H9 (cell line): ENCODE measurements at regions not wholly inside any gene's neighbourhood (a gene's known extent, or its start where the extent isn't known, plus 50 kb on each side); places are given as distances from the start of the nearest gene placed in this dataset.

Experiments used
- DNase-seq: peaks from one replicate; pipeline ENCODE4 v3.0.0-alpha.2; 2017
- H2AFZ ChIP-seq: one replicate; pipeline ENCODE4 v1.6.1; 2013; ENCODE audit warnings: mild to moderate bottlenecking, low read length, control low read depth, moderate library complexity
- H2AK5ac ChIP-seq: 2 replicates; pipeline ENCODE4 v1.6.1; 2013; ENCODE audit warnings: low read length, control low read depth, mixed read lengths; ENCODE audit not compliant: insufficient read length
- H2BK120ac ChIP-seq: one replicate; pipeline ENCODE4 v1.6.1; 2013; ENCODE audit warnings: low read depth, mild to moderate bottlenecking, low read length, control low read depth, inconsistent platforms; ENCODE audit not compliant: poor library complexity, severe bottlenecking
- H2BK12ac ChIP-seq: 2 replicates; pipeline ENCODE4 v1.6.1; 2013; ENCODE audit warnings: low read length, control low read depth, mixed read lengths, low read depth; ENCODE audit not compliant: insufficient read length
- H2BK15ac ChIP-seq: 2 replicates; pipeline ENCODE4 v1.6.1; 2013; ENCODE audit warnings: low read depth, low read length, control low read depth
- H2BK20ac ChIP-seq: one replicate; pipeline ENCODE4 v1.6.1; 2013; ENCODE audit warnings: low read depth, mild to moderate bottlenecking, low read length, control low read depth, inconsistent platforms; ENCODE audit not compliant: poor library complexity, severe bottlenecking
- H2BK5ac ChIP-seq: 2 replicates; pipeline ENCODE4 v1.6.1; 2013; ENCODE audit warnings: low read length, control low read depth, mixed read lengths; ENCODE audit not compliant: insufficient read length
- H3K14ac ChIP-seq: 2 replicates; pipeline ENCODE4 v1.6.1; 2013; ENCODE audit warnings: low read length, control low read depth; ENCODE audit not compliant: insufficient read depth
- H3K18ac ChIP-seq: 2 replicates; pipeline ENCODE4 v1.6.1; 2013; ENCODE audit warnings: low read depth, mild to moderate bottlenecking, mixed read lengths, low read length, control low read depth; ENCODE audit not compliant: insufficient read length
- H3K23ac ChIP-seq: 2 replicates; pipeline ENCODE4 v1.6.1; 2013; ENCODE audit warnings: low read length, control low read depth, mixed read lengths, low read depth; ENCODE audit not compliant: insufficient read length
- H3K23me2 ChIP-seq: 2 replicates; pipeline ENCODE4 v1.6.1; 2013; ENCODE audit warnings: low read depth, mild to moderate bottlenecking, mixed read lengths, low read length, control low read depth; ENCODE audit not compliant: insufficient read length, poor library complexity, severe bottlenecking
- H3K27ac ChIP-seq: 2 replicates; pipeline ENCODE4 v1.5.1; 2013; ENCODE audit warnings: low read length, control low read depth, mixed read lengths, low read depth; ENCODE audit not compliant: insufficient read length
- H3K27me3 ChIP-seq: 2 replicates; pipeline ENCODE4 v1.6.1; 2013; ENCODE audit warnings: low read length, control low read depth, inconsistent platforms; ENCODE audit not compliant: insufficient read depth
- H3K4ac ChIP-seq: 2 replicates; pipeline ENCODE4 v1.6.1; 2013; ENCODE audit warnings: low read depth, mild to moderate bottlenecking, control low read depth, inconsistent platforms, low read length, moderate library complexity
- H3K4me1 ChIP-seq: 2 replicates; pipeline ENCODE4 v1.6.1; 2013; ENCODE audit warnings: low read length, control low read depth, inconsistent platforms; ENCODE audit not compliant: insufficient read depth
- H3K4me2 ChIP-seq: 2 replicates; pipeline ENCODE4 v1.6.1; 2013; ENCODE audit warnings: low read length, control low read depth, mixed read lengths; ENCODE audit not compliant: insufficient read length, insufficient read depth
- H3K56ac ChIP-seq: 2 replicates; pipeline ENCODE4 v1.6.1; 2013; ENCODE audit warnings: low read depth, mild to moderate bottlenecking, mixed read lengths, low read length, control low read depth; ENCODE audit not compliant: insufficient read length
- H3K79me1 ChIP-seq: 2 replicates; pipeline ENCODE4 v1.6.1; 2013; ENCODE audit warnings: low read depth, mild to moderate bottlenecking, moderate library complexity, low read length, control low read depth, inconsistent platforms; ENCODE audit not compliant: insufficient read depth, poor library complexity, severe bottlenecking
- H3K79me2 ChIP-seq: 2 replicates; pipeline ENCODE4 v1.6.1; 2013; ENCODE audit warnings: low read length, control low read depth, inconsistent platforms; ENCODE audit not compliant: insufficient read depth
- H3K9ac ChIP-seq: 2 replicates; pipeline ENCODE4 v1.6.1; 2013; ENCODE audit warnings: low read length, control low read depth, mixed read lengths; ENCODE audit not compliant: insufficient read length; ENCODE audit errors: extremely low read depth
- H3K9me3 ChIP-seq: one replicate; pipeline ENCODE4 v1.6.1; 2013; ENCODE audit warnings: low read depth, low read length, inconsistent platforms; ENCODE audit not compliant: control insufficient read depth
- H3T11ph ChIP-seq: one replicate; pipeline ENCODE4 v1.6.1; 2013; ENCODE audit warnings: mild to moderate bottlenecking, low read length, control low read depth, inconsistent platforms
- H4K20me1 ChIP-seq: one replicate; pipeline ENCODE4 v1.6.1; 2013; ENCODE audit not compliant: control insufficient read depth, insufficient read length, insufficient read depth
- H4K5ac ChIP-seq: 2 replicates; pipeline ENCODE4 v1.6.1; 2013; ENCODE audit warnings: low read depth, mild to moderate bottlenecking, mixed read lengths, low read length, control low read depth; ENCODE audit not compliant: insufficient read length
- H4K8ac ChIP-seq: replicated peaks from 2 replicates; pipeline ENCODE4 v1.6.1; 2013; ENCODE audit warnings: low read length, control low read depth, mixed read lengths, low read depth; ENCODE audit not compliant: insufficient read length
- H4K91ac ChIP-seq: 2 replicates; pipeline ENCODE4 v1.6.1; 2013; ENCODE audit warnings: low read depth, mild to moderate bottlenecking, moderate library complexity, mixed read lengths, low read length, control low read depth; ENCODE audit not compliant: insufficient read length
- H3K27ac Mint-ChIP-seq, 3 experiments: 2 replicates in 2 of 3; 3 replicates in 1 of 3; pipeline ENCODE4 v1.8.0; 2020 to 2021; ENCODE audit warnings: mixed read lengths in 3 of 3, mild to moderate bottlenecking in 1 of 3, moderate library complexity in 1 of 3
- H3K27me3 Mint-ChIP-seq: 2 replicates; pipeline ENCODE4 v1.8.0; 2021; ENCODE audit warnings: low read depth, mild to moderate bottlenecking, moderate library complexity, mixed read lengths
- H3K36me3 Mint-ChIP-seq, 3 experiments: 2 replicates in 2 of 3; 3 replicates in 1 of 3; pipeline ENCODE4 v1.8.0; 2020 to 2021; ENCODE audit warnings: low read depth in 3 of 3, mixed read lengths in 3 of 3; ENCODE audit not compliant: insufficient read depth in 1 of 3
- H3K4me1 Mint-ChIP-seq, 2 experiments: 2 replicates each; pipeline ENCODE4 v1.8.0; 2020; ENCODE audit warnings: mixed read lengths in 2 of 2
- H3K4me3 Mint-ChIP-seq, 2 experiments: 2 replicates in 1 of 2; 3 replicates in 1 of 2; pipeline ENCODE4 v1.8.0; 2020 to 2021; ENCODE audit warnings: mild to moderate bottlenecking in 2 of 2, mixed read lengths in 2 of 2, moderate library complexity in 1 of 2
- H3K9me3 Mint-ChIP-seq, 2 experiments: 2 replicates in 1 of 2; 3 replicates in 1 of 2; pipeline ENCODE4 v1.8.0; 2020; ENCODE audit warnings: mild to moderate bottlenecking in 2 of 2, mixed read lengths in 2 of 2, moderate library complexity in 1 of 2
- CTCF ChIP-seq: fragments of 200-600 bp; sonication (generic); conservative IDR thresholded peaks from 3 replicates; pipeline ENCODE4 v1.8.0; 2021; ENCODE audit warnings: antibody characterized with exemption, mild to moderate bottlenecking
- WGBS: extraction: QIAGEN DNeasy Blood & Tissue Kit; methylation state at CpG from one replicate; pipeline ENCODE4 v1.1.7; 2013; ENCODE audit warnings: missing lambda C conversion rate, low lambda C conversion rate, mixed read lengths; ENCODE audit not compliant: insufficient read length; ENCODE audit errors: extremely low coverage; 5-methylcytosine and 5-hydroxymethylcytosine counted together

GRCh38 chr12:114740448-114740847 lies 56.5 kb upstream of the TBX3 start:
- Histone ChIP-seq H2BK120ac (no peak overlapping the region), H3K14ac (no peak overlapping the region), H3K18ac (no peak overlapping the region), H3K27me3 (peaks cover 15% of the 10 kb centered on the region; the same call in 1 of the 2 replicates), H3K23me2 (peaks cover 3% of the 10 kb centered on the region), H2AK5ac (no peak overlapping the region), H2BK15ac (no peak overlapping the region), H4K8ac (no peak overlapping the region), H3K4ac (no peak overlapping the region), H3K27ac (no peak overlapping the region), H3K4me1 (no peaks in the 10 kb centered on the region; the same call in 1 of the 2 replicates), H3T11ph (no peak overlapping the region), H3K79me1 (no peaks in the 10 kb centered on the region), H4K5ac (no peak overlapping the region), H4K91ac (no peak overlapping the region), H3K9ac (no peak overlapping the region), H3K4me2 (no peak overlapping the region), H3K56ac (no peak overlapping the region), H2BK20ac (no peak overlapping the region), H3K9me3 (no peaks in the 10 kb centered on the region), H4K20me1 (no peaks in the 10 kb centered on the region), H2AFZ (no peak overlapping the region), H3K79me2 (no peaks in the 10 kb centered on the region), H2BK12ac (no peak overlapping the region), H3K23ac (no peak overlapping the region), H2BK5ac (no peak overlapping the region)
- TF ChIP-seq CTCF = no peak
- no CpG with 5 or more reads among the region's 7 CpGs for WGBS
- Mint-ChIP-seq H3K27me3 (peaks cover 15% of the 10 kb centered on the region), H3K4me1 (peaks cover 2 to 14% of the 10 kb centered on the region in 2 experiments; a peak in 1 of 4 replicates), H3K36me3 (peaks cover 0 to 5% (median 0%) of the 10 kb centered on the region in 3 experiments; a peak in 4 of 7 replicates), H3K27ac (no peak overlapping the region), H3K4me3 (no peak overlapping the region), H3K9me3 (peaks cover 3 to 6% of the 10 kb centered on the region in 2 experiments; a peak in 4 of 5 replicates)
- no peak for DNase-seq
